ENCODE measurements at regions not wholly inside any gene's neighbourhood (a gene's known extent, or its start where the extent isn't known, plus 50 kb on each side); places are given as distances from the start of the nearest gene placed in this dataset.
A peak's percentile ranks its signal among the peaks of the same experiment; 100 is the strongest.

DNA sequence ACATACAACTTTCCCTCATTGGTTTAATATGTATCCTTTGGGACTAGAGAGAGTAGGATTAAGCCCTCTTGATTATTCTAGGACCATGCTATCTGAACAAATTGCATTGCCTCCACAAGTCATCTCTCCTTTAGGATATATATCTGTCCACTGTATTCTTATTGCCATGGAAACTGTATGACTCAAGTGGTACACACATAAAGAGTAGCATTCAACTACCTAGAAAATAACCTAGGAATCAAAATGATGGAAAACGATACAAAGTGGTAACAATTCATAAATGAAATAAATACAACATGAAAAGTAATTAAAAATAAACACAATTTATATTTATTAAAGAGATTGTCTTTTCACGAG, 212.1 kb upstream of the P2RY1 start:
- TF ChIP-seq TCF12 (IDR thresholded peaks at IDR 0.05; ENCODE audit: low read depth), result no peak
- TF ChIP-seq YY1 (IDR thresholded peaks at IDR 0.05; ENCODE audit: low read depth), result no peak
- TF ChIP-seq, protein P1, sequence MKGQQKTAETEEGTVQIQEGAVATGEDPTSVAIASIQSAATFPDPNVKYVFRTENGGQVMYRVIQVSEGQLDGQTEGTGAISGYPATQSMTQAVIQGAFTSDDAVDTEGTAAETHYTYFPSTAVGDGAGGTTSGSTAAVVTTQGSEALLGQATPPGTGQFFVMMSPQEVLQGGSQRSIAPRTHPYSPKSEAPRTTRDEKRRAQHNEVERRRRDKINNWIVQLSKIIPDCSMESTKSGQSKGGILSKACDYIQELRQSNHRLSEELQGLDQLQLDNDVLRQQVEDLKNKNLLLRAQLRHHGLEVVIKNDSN (IDR thresholded peaks at IDR 0.05), result no peak
- TF ChIP-seq CEBPB (IDR thresholded peaks at IDR 0.05), result no peak
- TF ChIP-seq, protein P2, sequence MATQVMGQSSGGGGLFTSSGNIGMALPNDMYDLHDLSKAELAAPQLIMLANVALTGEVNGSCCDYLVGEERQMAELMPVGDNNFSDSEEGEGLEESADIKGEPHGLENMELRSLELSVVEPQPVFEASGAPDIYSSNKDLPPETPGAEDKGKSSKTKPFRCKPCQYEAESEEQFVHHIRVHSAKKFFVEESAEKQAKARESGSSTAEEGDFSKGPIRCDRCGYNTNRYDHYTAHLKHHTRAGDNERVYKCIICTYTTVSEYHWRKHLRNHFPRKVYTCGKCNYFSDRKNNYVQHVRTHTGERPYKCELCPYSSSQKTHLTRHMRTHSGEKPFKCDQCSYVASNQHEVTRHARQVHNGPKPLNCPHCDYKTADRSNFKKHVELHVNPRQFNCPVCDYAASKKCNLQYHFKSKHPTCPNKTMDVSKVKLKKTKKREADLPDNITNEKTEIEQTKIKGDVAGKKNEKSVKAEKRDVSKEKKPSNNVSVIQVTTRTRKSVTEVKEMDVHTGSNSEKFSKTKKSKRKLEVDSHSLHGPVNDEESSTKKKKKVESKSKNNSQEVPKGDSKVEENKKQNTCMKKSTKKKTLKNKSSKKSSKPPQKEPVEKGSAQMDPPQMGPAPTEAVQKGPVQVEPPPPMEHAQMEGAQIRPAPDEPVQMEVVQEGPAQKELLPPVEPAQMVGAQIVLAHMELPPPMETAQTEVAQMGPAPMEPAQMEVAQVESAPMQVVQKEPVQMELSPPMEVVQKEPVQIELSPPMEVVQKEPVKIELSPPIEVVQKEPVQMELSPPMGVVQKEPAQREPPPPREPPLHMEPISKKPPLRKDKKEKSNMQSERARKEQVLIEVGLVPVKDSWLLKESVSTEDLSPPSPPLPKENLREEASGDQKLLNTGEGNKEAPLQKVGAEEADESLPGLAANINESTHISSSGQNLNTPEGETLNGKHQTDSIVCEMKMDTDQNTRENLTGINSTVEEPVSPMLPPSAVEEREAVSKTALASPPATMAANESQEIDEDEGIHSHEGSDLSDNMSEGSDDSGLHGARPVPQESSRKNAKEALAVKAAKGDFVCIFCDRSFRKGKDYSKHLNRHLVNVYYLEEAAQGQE (IDR thresholded peaks at IDR 0.05; ENCODE audit: low read depth), result no peak
- TF ChIP-seq NFIC (IDR thresholded peaks at IDR 0.05), result no peak
- no peak for TF ChIP-seq RAD21 (IDR thresholded peaks at IDR 0.05; ENCODE audit: low read depth)
- TF ChIP-seq EGR1 (IDR thresholded peaks at IDR 0.05), result no peak
- TF ChIP-seq CREB1 (IDR thresholded peaks at IDR 0.05; ENCODE audit: low read depth), result no peak
- TF ChIP-seq FOXM1 (IDR thresholded peaks at IDR 0.05; ENCODE audit: borderline replicate concordance, low read depth), result no peak
- TF ChIP-seq, protein P3, sequence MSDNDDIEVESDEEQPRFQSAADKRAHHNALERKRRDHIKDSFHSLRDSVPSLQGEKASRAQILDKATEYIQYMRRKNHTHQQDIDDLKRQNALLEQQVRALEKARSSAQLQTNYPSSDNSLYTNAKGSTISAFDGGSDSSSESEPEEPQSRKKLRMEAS (IDR thresholded peaks at IDR 0.05), result no peak
- TF ChIP-seq TAF1 (IDR thresholded peaks at IDR 0.05; ENCODE audit: low read depth), result no peak
- TF ChIP-seq EP300 (IDR thresholded peaks at IDR 0.05; ENCODE audit: borderline replicate concordance), result no peak

DNA sequence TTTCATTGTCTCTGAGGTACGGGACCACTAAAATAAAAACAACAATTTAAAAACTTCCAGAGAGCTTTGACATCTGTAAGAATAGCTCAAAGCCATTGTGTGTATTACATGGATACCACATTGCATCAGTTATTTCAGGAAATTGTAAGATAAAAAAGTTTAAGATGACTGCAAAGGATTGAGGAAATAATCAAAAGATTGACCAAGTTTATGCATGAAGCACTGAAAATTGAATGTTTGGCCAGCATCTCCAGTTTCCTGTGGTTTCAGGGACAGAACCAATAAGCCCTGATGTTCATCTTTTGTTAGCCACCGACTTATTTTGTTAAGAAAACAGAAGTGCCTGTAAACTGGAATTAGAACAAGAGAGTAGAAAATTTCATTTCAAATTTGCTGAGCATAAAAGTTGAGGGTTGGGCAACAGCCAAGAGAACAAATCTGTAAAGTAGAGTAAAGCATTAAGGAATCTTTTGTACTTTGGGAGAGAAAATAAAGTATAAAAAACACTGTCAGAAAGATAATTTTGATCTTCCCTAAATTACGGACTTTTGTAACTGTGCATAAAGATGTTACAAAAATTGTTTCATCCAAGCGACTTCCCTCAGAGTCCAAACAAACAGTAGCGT, 211.5 kb upstream of the P2RY1 start:
- TF ChIP-seq TCF12 (IDR thresholded peaks at IDR 0.05; ENCODE audit: low read depth) (no peak), RAD21 (IDR thresholded peaks at IDR 0.05; ENCODE audit: low read depth) (no peak), CREB1 (IDR thresholded peaks at IDR 0.05; ENCODE audit: low read depth) (no peak), YY1 (IDR thresholded peaks at IDR 0.05; ENCODE audit: low read depth) (no peak), EP300 (IDR thresholded peaks at IDR 0.05; ENCODE audit: borderline replicate concordance) (no peak), FOXM1 (IDR thresholded peaks at IDR 0.05; ENCODE audit: borderline replicate concordance, low read depth) (no peak), TEAD4 (IDR thresholded peaks at IDR 0.05) (no peak)
- TF ChIP-seq, protein P2 (IDR thresholded peaks at IDR 0.05; ENCODE audit: low read depth), result no peak
- TF ChIP-seq, protein P1 (IDR thresholded peaks at IDR 0.05), result no peak
- TF ChIP-seq, protein P3 (IDR thresholded peaks at IDR 0.05), result no peak

DNA sequence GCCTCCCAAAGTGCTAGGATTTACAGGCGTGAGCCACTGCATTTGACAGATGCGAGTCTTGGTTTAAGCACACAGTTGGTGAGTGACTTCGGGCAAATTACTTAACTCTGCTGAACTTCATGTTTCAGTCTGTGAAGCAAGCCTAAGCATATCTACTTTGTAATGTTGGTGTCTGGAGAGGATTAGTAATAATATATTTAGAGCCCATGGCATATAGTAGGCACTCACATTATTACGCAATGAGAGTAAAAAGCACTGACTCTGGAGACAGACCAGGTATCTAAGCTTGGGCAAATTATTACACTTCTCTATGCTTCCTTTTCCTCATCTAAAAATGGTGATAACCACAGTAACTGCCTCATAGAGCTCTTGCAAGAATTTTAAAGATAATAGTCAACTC, 208.7 kb upstream of the P2RY1 start:
- TF ChIP-seq RAD21 (IDR thresholded peaks at IDR 0.05; ENCODE audit: low read depth) (no peak), CEBPB (IDR thresholded peaks at IDR 0.05) (peak; percentile 42; the same call in 1 of the 2 replicates), CREB1 (IDR thresholded peaks at IDR 0.05; ENCODE audit: low read depth) (no peak), EP300 (IDR thresholded peaks at IDR 0.05; ENCODE audit: borderline replicate concordance) (no peak), FOXM1 (IDR thresholded peaks at IDR 0.05; ENCODE audit: borderline replicate concordance, low read depth) (no peak), TCF12 (IDR thresholded peaks at IDR 0.05; ENCODE audit: low read depth) (no peak)
- TF ChIP-seq, protein P3 (IDR thresholded peaks at IDR 0.05), result no peak

DNA sequence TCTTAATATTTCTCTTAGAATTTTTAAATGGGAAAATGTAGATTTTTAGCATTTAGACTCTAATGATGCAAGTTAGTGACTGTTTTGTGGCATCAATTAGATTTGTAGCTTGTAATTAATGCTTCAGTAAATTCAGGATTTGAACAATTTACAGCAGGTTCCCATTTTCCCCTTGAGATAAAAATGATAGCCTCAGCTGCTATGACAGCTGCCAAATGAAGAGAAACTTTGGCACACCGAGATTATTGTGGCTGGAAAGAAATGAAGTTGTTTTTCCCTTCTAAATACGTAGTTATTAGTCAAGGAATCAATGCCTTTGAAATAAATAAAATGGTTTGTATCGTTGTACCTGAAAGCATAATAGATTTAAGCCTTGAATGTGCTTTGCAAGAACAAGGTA, 206.4 kb upstream of the P2RY1 start:
- TF ChIP-seq ZBTB7A (IDR thresholded peaks at IDR 0.05; ENCODE audit: low read depth) (no peak), CREB1 (IDR thresholded peaks at IDR 0.05; ENCODE audit: low read depth) (no peak), NFIC (IDR thresholded peaks at IDR 0.05) (no peak), TCF12 (IDR thresholded peaks at IDR 0.05; ENCODE audit: low read depth) (no peak)

DNA sequence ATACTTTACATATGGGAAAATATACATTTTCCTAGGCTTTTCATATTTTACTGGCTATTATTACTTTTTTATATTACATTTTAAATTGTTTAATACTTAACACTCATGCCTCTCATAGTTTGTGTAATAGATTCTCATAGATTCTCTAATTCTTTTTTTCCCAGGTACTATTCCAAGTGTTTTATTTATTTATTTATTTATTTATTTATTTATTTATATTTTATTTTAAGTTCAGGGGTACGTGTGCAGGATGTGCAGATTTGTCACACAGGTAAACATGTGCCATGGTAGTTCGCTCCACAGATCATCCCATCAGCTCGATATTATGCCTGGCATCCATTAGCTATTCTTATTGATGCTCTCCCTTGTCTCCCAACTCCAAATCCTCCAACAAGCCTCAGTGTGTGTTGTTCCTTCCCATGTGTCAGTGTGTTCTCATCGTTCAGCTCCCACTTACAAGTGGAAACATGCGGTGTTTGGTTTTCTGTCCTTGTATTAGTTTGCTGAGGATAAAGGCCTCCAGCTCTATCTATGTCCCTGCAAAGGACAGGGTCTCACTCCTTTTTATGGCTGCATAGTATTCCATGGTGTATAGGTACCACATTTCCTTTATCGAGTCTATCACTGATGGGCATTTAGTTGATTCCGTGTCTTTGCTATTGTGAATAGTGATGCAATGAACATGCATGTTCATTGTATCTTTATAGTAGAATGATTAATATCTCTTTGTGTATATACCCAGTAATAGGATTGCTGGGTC, 205.4 kb upstream of the P2RY1 start:
- TF ChIP-seq RAD21 (IDR thresholded peaks at IDR 0.05; ENCODE audit: low read depth) (no peak), TCF12 (IDR thresholded peaks at IDR 0.05; ENCODE audit: low read depth) (no peak), YY1 (IDR thresholded peaks at IDR 0.05; ENCODE audit: low read depth) (no peak), TAF1 (IDR thresholded peaks at IDR 0.05; ENCODE audit: low read depth) (no peak), EP300 (IDR thresholded peaks at IDR 0.05; ENCODE audit: borderline replicate concordance) (no peak), NFIC (IDR thresholded peaks at IDR 0.05) (no peak), CREB1 (IDR thresholded peaks at IDR 0.05; ENCODE audit: low read depth) (no peak), EGR1 (IDR thresholded peaks at IDR 0.05) (no peak)
- TF ChIP-seq, protein P2 (IDR thresholded peaks at IDR 0.05; ENCODE audit: low read depth), result no peak
- TF ChIP-seq, protein P1 (IDR thresholded peaks at IDR 0.05), result no peak
